SK-N-SH treated with all-trans-retinoic acid at 6 μM for 48 hours (cell line): ENCODE measurements at regions not wholly inside any gene's neighbourhood (a gene's known extent, or its start where the extent isn't known, plus 50 kb on each side); places are given as distances from the start of the nearest gene placed in this dataset.

Experiments used
- ARNTL ChIP-seq: fragments of 450-650 bp; formaldehyde crosslinking; IDR thresholded peaks from 2 replicates; pipeline ENCODE4 v1.5.0; 2020; ENCODE audit warnings: low read depth, mild to moderate bottlenecking, moderate library complexity, borderline replicate concordance
- CREB5 ChIP-seq: fragments of 250-450 bp; sonication (Bioruptor Pico); IDR thresholded peaks from 2 replicates; pipeline ENCODE4 v1.5.1; 2020; ENCODE audit warnings: low read depth, mild to moderate bottlenecking, moderate library complexity
- PATZ1 ChIP-seq: fragments of 250-450 bp; sonication (Bioruptor Pico); IDR thresholded peaks from 2 replicates; pipeline ENCODE4 v1.8.0; 2020; ENCODE audit warnings: mild to moderate bottlenecking, moderate library complexity, borderline replicate concordance
- TCF4 ChIP-seq: fragments of 250-450 bp; sonication (Bioruptor Pico); IDR thresholded peaks from 2 replicates; pipeline ENCODE4 v1.8.0; 2021; ENCODE audit warnings: mild to moderate bottlenecking, moderate library complexity, borderline replicate concordance
- ZFP3 ChIP-seq: fragments of 250-450 bp; sonication (Bioruptor Pico); IDR thresholded peaks from 2 replicates; pipeline ENCODE4 v1.5.0; 2020; ENCODE audit warnings: mild to moderate bottlenecking, moderate library complexity
- ZNF565 ChIP-seq: fragments of 450-650 bp; formaldehyde crosslinking; conservative IDR thresholded peaks from 2 replicates; pipeline ENCODE4 v1.5.0; 2020; ENCODE audit warnings: low read depth, mild to moderate bottlenecking, moderate library complexity
- TF ChIP-seq, protein P1 (sequence below): fragments of 250-450 bp; sonication (Bioruptor Pico); IDR thresholded peaks from 2 replicates; pipeline ENCODE4 v1.5.1; 2021; ENCODE audit warnings: mild to moderate bottlenecking, moderate library complexity

GRCh38 chr1:82139751-82140468, 339.2 kb downstream of the ADGRL2 start:
- TF ChIP-seq PATZ1 (no peak), ZNF565 (no peak), ZFP3 (no peak), CREB5 (no peak), TCF4 (CRISPR knock-in tag) (no peak), ARNTL (CRISPR knock-in tag) (no peak)
- TF ChIP-seq, protein P1, sequence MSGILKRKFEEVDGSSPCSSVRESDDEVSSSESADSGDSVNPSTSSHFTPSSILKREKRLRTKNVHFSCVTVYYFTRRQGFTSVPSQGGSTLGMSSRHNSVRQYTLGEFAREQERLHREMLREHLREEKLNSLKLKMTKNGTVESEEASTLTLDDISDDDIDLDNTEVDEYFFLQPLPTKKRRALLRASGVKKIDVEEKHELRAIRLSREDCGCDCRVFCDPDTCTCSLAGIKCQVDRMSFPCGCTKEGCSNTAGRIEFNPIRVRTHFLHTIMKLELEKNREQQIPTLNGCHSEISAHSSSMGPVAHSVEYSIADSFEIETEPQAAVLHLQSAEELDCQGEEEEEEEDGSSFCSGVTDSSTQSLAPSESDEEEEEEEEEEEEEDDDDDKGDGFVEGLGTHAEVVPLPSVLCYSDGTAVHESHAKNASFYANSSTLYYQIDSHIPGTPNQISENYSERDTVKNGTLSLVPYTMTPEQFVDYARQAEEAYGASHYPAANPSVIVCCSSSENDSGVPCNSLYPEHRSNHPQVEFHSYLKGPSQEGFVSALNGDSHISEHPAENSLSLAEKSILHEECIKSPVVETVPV (CRISPR knock-in tag) = no peak
